ENCODE measurements at regions not wholly inside any gene's neighbourhood (a gene's known extent, or its start where the extent isn't known, plus 50 kb on each side); places are given as distances from the start of the nearest gene placed in this dataset.

DNA sequence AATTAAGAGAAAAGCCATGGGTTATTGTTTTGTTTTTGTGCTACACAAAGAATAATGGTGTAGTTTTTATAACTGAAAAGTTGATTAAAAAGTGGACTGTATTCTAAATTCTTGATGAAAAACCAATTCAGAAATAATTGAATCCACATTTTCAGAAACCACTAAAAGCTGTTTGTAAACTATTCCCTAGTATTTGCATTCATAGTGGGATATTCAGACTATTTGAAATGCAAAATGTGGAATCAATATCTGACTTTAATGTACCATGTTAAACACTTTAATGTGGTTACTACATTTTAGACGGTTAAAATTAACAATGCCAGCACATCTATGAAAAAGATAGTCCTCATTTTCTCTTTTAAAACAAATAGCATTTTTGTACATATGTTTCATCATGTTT lies 104.6 kb downstream of the ZIC4 start:
- TF ChIP-seq, protein P1, sequence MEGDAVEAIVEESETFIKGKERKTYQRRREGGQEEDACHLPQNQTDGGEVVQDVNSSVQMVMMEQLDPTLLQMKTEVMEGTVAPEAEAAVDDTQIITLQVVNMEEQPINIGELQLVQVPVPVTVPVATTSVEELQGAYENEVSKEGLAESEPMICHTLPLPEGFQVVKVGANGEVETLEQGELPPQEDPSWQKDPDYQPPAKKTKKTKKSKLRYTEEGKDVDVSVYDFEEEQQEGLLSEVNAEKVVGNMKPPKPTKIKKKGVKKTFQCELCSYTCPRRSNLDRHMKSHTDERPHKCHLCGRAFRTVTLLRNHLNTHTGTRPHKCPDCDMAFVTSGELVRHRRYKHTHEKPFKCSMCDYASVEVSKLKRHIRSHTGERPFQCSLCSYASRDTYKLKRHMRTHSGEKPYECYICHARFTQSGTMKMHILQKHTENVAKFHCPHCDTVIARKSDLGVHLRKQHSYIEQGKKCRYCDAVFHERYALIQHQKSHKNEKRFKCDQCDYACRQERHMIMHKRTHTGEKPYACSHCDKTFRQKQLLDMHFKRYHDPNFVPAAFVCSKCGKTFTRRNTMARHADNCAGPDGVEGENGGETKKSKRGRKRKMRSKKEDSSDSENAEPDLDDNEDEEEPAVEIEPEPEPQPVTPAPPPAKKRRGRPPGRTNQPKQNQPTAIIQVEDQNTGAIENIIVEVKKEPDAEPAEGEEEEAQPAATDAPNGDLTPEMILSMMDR (IDR thresholded peaks at IDR 0.05): no peak
- TF ChIP-seq POLR2A (IDR thresholded peaks at IDR 0.05): no peak

Measured in right lobe of liver (tissue), 4 donors.